Gastrocnemius medialis (tissue), 4 donors: ENCODE measurements at regions not wholly inside any gene's neighbourhood (a gene's known extent, or its start where the extent isn't known, plus 50 kb on each side); places are given as distances from the start of the nearest gene placed in this dataset.

Experiments
- CTCF ChIP-seq, 5 experiments: fragments of 450-650 bp in 3 of 5; fragments of 200-600 bp in 2 of 5; sonication (generic) in 2 of 5; IDR thresholded peaks in 4 of 5; conservative IDR thresholded peaks in 1 of 5; 1 replicate in 4 of 5; 2 replicates in 1 of 5; pipeline ENCODE4 v1.5.1; 2016 to 2019; ENCODE audit warnings: antibody characterized with exemption in 5 of 5, mild to moderate bottlenecking in 3 of 5, moderate library complexity in 3 of 5
- POLR2A ChIP-seq, 2 donors: fragments of 450-650 bp; IDR thresholded peaks; one replicate each; pipeline ENCODE4 v1.6.1; 2017; ENCODE audit warnings: antibody characterized with exemption in 2 of 2, mild to moderate bottlenecking in 2 of 2, moderate library complexity in 2 of 2

GRCh38 chr16:80105751-80106150 lies 435.0 kb upstream of the DYNLRB2 start:
- no peak for TF ChIP-seq CTCF (IDR thresholded peaks at IDR 0.05 in 4 of 5, conservative IDR thresholded peaks at IDR 0.05 in 1 of 5)
- no peak for TF ChIP-seq POLR2A (IDR thresholded peaks at IDR 0.05)
